ENCODE measurements at regions not wholly inside any gene's neighbourhood (a gene's known extent, or its start where the extent isn't known, plus 50 kb on each side); places are given as distances from the start of the nearest gene placed in this dataset.
A peak's percentile ranks its signal among the peaks of the same experiment; 100 is the strongest.
"Not testable (repeated sequence)": the region's sequence is repeated elsewhere in the genome, so short reads cannot be mapped to it uniquely, and the experiment has no call there.

DNA sequence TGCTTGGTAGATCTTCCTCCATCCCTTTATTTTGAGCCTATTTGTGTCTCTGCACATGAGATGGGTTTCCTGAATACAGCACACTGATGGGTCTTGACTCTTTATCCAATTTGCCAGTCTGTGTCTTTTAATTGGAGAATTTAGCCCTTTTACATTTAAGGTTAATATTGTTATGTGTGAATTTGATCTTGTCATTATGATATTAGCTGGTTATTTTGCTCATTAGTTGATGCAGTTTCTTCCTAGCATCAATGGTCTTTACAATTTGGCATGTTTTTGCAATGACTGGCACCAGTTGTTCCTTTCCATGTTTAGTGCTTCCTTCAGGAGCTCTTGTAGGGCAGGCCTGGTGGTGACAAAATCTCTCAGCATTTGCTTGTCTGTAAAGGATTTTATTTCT lies 72.4 kb downstream of the HNRNPD start:
- DNase-seq = not testable (repeated sequence)

DNA sequence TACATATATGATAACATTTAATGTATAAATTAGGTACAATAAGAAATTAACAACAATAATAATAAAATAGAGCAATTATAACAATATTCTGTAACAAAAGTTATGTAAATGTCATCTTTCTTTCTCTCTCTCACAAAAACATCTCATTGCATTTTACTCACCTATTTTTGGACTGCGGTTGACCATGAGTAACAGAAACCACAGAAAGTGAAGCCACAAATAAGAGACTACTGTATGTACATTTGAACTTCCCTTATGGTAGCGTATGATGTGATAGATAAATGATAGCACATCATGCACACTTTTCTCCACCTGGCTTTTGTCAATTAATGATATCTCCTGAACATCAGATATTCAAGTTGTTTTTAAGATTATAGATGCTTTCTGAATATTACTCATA lies 80.5 kb downstream of the HNRNPD start:
- DNase-seq = no peak

DNA sequence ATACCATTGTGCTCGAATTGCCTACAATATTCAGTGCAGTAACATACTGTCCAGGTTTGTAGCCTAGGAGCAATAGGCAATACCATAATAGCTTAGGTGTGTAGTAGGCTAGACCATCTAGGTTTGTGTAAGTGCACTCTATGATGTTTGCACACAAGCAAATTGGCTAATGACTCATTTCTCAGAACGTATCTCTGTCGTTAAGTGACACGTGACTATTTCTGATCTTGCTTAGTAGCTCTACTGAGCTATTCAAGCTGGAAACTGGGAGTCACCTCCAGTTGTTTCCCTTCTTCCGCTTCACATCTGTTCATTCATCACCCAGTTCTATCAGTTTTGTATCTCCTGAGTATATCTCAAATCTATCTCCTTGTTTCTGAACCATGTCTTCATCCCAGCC lies 86.1 kb downstream of the HNRNPD start:
- DNase-seq = no peak

DNA sequence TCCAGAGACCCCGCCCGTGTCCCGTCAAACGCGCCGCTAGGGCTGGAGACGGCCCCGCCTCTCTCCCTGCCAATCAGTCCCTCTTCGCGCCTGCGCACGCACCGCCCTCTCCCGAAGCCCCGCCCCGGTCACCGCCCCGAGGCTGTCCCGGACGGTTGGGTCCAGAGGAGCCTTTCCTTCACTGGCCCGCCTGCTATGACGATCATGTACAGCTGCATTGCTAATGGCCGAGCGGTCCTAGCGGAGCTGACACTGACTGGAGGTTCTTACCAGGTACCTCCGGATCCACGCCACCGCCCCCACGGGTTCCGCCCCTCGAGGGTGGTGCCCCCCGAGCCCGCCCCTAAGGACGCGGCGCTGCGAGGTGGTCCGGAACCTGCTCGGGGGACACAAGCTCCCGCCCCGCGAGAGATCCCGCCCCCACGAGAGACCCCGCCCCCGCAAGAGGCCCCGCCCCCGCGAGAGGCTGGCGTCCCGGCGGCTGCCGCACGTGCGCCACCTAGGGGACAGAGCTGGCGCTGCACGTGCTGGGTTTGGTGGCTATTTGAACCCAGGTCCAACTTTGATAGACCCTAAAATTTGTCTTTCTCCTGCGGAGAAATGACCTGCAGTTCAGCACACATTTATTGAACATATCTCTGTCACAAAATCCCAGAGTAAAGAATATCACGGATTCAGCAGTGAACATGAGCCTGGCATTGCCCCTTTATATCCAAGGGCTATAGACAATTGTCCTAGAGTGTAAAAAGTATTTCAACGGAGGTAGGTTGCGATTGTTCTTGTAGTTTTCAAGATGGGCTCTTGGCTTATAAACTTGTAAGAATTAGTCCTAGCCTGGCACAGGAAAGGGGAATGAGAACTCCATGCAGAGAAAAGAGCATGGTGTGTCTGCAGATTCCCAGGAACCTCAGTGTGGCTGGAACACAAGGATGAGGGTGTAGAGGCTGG lies 88.7 kb downstream of the HNRNPD start:
- DNase-seq = peak; percentile 90

DNA sequence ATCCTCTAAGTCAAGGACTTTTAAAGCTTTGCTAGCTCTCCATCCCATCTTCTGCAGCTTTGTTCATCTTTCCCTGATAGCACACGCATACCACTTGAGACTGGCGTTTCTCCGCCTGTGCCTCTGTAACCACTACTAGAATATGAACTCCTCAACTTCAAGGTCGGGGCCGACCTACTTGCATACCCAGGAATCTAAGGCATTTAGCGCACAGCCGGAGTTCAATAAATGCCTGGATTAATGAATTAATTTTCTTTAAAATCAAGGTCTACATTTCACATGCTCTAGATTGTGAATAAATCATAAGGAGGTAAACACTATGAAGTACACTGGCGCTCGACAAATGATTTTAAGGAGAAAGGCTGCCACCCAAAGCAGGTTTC lies 89.3 kb downstream of the HNRNPD start:
- peak; percentile 40 for DNase-seq

DNA sequence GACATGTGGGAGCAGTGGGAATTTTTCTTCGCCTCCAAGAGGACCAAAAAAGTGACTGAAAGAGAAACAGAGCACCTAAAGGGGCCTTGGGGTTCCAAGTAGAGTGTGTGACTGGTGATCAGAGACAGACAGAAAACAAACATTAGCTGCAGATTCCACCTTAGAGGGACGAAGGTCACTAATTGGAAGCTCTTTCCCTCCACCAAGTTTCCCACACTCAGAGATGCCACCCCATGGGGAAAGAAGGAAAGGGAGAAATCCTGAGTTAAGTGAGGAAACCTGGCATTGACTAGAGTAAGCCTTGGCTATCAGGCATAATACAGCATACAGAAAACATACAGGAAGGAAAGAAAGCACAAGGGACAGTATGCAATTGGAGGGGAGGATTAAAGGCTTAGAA lies 90.9 kb downstream of the HNRNPD start:
- no peak for DNase-seq

DNA sequence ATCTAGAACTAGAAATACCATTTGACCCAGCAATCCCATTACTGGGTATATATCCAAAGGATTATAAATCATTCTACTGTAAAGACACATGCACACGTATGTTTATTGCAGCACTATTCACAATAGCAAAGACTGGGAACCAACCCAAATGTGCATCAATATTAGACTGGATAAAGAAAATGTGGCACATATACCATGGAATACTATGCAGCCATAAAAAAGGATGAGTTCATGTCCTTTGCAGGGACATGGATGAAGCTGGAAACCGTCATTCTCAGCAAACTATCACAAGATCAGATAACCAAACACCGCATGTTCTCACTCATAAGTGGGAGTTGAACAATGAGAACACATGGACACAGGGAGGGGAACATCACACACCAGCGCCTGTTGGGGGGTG lies 94.2 kb downstream of the HNRNPD start:
- DNase-seq = not testable (repeated sequence)

DNA sequence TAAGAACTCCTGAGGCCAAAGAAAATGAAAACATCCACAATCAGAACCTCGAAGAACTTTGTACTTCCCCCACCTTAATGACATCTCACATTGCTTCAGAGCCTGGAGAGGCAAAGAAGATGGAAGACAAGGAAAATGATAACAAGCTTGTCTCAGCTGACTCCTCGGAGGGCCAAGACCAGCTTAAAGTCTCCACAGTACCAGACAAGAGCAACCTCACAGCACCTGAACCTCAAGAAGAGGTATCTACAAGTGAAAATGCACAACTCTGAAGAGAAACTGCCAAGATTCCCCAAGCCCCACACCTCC lies 97.5 kb downstream of the HNRNPD start:
- no peak for DNase-seq

DNA sequence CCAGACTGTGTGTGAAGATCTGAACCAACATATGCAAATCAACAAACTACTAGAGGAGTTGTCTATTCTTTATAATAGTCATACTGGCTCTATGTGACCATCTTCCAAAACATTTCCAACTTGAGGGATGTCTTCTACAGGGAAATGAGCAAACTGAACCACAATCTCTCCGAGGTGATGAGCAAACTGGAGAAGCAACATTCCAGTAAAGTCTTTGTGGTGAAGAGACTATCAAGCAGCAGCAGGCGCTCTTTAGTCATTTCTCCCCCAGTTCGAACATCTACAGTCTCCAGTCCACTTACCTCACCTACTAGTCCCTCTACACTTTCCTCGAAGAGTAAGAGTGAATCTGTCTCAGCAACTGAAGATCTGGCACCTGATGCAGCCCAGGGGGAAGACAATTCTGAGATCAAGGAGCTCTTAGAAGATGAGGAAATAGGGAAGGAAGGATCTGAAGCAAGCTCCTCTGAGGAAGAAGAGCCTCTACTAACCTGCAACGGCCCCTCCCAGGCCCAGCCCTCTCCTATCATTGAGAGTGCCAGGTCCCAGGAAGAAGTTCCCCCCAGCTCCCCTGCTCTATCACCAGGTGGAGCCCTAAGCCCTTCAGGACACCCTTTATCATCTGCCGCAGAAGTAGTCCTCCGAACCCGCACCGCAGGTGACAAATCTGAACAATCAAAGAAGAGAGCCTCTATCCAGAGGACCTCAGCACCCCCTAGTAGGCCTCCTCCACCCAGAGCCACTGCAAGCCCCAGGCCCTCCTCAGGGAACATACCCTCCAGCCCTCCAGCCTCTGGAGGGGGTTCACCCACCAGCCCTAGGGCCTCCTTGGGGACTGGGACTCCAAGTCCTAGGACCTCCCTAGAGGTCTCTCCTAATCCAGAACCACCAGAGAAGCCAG lies 98.1 kb downstream of the HNRNPD start:
- no peak for DNase-seq

DNA sequence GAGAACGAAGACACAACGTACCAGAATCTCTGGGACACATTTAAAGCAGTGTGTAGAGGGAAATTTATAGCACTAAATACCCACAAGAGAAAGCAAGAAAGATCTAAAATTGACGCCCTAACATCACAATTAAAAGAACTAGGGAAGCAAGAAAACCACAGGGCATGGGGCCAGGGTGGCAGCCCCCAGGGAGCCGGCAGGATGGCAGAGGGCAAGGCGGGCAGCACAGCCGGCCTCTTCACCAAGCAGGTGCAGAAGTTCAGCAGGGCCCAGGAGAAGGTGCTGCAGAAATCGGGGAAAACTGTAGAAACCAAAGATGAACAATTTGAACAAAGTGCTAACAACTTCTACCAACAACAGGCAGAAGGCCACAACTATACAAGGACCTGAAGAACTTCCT lies 99.1 kb downstream of the HNRNPD start:
- not testable (repeated sequence) for DNase-seq

DNA sequence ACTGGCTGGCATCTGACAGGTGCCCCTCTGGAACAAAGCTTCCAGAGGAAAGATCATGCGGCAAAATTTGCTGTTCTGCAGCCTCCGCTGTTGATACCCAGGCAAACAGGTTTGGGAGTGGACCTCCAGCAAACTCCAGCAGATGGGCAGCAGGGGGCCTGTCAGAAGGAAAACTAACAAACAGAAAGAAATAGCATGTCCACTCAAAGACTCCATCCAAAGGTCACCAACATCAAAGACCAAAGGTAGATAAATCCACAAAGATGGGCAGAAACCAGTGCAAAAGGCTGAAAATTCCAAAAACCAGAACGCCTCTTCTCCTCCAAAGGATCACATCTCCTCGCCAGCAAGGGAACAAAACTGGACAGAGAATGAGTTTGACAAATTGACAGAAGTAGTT lies 101.3 kb downstream of the HNRNPD start:
- DNase-seq = not testable (repeated sequence)

DNA sequence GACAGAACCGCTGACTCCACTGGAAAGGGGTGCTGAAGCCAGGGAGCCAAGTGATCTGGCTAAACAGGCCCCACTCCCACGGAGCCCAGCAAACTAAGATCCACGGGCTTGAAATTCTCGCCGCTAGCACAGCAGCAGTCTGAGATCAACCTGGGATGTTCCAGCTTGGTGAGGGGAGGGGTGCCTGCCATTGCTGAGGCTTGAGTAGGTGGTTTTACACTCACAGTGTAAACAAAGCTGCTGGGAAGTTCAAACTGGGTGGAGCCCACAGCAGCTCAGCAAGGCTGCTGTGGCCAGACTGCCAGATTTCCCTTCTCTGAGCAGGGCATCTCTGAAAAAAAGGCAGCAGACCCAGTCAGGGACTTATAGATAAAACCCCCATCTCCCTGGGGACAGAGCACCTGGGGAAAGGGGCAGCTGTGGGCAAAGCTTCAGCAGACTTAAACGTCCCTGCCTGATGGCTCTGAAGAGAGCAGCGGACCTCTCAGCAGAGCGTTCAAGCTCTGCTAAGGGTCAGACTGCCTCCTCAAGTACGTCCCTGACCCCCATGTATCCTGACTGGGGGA lies 101.8 kb downstream of the HNRNPD start:
- not testable (repeated sequence) for DNase-seq

DNA sequence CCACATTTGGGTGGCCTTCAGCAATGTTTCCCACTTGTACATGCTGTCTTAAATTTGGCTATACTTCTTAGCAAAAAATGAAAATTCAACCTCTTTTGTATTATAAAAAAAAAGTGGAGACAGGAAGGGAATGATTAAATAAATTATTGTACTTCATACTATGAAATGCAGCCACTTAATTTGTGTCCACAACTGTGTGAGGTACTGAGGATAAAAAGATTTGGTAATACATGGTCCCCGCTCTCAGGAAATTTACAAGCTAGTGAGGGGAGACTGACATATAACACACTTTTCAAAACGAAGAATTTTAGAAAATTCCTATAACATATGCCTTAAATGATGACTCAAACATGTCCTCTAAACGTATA lies 105.0 kb downstream of the HNRNPD start:
- no peak for DNase-seq

DNA sequence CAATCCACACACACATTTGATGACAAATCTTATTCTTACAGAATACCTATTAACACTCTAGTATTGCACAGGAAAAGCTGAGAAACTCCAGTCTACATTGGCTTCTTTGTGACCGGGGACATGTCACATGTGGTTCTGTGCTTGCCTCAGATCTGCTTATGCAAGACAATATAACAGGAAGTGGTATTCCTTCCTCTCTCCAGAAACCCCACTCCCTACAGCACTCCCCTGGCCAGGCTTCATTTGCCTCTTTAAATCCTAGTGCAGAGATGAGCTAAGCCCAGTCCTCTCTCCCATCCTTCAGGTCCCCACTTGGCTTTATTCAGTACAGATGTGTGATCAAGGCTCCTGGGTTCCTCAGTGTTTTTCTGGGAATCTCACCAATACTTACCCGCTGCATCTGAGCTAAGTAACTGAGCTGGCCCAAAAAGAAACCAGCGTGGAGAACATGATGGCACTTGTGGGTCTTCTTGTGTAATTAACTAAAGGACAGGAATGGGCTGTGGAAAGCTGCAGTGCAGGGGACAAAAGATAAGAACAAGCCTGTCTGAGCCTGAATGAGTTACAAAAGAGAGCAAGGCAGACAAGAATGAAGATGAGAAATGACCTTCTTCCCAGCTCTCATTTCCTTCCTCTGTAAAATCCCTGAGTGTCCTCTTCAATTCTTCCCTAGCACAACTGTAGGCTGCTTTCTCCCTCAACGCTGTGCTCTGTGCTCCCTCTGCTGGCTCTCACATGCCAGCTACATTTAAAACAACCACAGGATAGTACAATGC lies 105.6 kb downstream of the HNRNPD start:
- peak; percentile 41 for DNase-seq

DNA sequence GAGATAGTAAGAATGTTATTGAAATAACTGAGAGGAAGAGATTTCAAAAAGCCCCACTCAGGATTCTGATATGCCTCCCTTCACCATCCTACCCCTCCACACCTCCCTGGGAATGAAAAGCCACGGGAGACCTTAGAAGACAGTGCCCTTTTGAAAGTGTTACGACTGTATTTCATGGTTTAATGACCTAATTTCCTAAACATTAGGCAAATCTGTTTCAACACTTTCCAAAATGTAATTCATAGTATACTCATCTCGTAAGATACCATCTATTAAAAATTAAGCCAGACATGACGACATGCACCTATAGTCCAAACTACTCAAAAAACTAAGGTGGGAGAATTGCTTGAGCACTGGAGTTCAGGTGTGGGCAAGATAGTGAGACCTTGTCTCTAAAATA lies 106.3 kb downstream of the HNRNPD start:
- DNase-seq = no peak

DNA sequence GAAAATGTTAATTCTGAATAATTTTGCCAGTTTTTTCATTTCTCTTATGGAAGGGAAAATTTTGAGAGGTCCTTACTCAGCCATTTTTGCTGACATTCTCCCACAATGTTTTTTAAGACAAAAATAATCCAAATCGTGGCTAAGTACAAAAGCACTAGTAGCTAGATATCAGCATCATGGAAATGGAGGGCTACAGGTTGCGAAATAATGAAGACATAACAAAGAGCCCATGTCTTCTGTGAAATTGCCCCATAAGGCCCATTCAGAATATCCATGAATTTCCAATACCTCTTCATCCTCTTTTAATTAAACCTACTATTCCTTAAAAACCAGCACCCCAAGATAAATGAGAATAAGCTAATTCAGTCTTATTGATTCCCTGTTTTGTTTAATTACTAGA lies 107.4 kb downstream of the HNRNPD start:
- no peak for DNase-seq

DNA sequence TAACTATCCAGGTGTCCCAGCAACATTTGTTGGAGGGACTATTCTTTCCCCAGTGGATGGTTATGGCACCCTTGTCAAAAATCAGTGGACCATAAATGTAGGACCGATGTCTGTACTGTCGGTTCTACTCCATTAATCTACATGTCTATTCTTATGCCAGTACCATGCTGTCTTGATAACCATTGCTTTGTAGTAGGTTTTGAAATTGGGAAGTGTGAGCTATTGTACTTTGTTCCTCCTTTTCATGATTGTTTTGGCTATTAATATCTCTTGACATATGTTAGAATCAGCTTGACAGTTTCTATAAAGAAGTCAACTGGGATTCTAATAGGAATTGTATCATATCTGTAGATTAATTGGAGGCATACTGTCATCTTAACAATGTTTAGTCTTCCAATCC lies 112.7 kb downstream of the HNRNPD start:
- no peak for DNase-seq

DNA sequence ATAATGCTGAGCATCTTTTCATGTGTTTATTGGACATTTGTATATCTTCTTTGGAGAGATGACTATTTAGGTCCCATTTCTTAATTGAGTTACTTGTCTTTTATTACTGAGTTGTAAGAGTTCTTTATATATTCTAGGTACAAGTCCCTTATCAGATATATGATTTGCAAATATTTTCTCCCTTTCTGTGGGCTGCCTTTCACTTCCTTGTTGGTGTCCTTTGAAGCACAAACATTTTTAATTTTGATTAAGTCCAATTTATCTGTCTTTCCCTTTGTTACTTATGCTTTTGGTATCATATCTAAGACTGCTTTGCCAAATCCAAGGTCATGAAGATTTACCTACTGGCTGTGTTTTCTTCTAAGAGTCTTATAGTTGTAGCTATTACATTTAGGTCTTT lies 113.2 kb downstream of the HNRNPD start:
- no peak for DNase-seq

DNA sequence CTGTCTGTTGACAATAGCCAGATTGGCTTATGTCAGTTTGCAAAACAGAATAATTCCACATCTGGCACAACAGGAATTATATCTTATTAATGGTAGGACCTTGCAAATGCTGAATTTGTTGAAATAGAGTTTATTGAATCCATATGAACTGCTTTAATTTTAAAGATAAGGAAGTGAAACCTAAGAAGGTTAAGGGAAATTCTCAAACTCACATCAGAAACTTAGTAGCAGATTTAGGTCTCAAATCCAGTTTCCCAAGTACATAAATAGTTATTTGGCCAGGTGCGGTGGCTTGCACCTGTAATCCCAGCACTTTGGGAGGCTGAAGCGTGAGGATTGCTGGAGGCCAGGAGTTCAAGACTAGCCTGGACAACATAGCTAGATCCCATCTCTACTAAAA lies 117.1 kb downstream of the HNRNPD start:
- no peak for DNase-seq

DNA sequence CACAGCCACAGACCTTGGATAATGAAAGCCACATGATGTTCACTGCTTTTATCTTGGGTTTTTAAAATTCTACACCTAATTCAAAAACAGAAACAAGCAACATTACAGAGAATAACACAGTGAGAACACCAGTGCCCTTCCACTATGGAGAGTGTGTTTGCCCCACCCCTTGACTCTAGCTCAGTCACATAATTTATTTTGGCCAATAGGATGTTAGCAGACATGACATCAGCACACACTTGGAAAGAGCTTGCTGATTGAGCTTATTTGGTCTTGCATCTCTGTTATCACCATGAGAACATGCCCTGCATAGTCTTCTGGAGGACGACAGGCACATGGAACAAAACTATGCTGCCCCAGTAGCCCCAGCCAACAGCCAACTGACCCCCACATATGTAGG lies 118.1 kb downstream of the HNRNPD start:
- no peak for DNase-seq

DNA sequence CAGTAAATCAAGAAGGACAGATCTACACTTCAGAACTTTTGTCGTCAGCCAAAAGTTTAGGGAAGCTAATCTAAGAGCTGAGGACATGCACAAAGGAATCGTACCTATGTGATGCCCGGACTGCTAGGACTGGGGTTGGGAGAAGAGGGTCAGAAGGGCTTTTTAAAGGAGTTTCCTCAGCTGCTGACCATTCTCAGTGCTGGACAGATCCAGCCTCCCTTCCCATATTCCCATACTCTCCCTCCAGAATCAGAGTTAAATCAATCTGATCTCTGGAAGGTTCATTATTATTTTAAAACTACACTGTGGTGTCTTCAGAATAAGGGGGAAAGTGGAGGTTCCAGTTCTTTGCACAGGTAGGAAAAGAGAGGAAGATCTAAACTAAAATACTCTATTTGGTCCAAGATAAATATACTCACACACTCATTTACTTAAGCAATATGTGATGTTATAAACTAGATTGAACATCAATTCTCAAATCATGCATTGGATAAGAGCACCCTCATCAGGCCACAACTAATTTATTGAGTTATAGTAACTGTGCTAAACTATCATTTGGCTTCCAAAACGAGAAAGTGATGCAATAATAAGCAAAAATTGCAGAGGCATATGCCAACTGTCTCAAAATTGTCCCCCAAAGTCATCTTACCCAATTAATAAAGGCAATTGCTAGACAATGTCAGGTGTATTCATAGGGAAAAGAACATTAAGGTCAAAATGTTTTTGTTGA lies 124.7 kb downstream of the HNRNPD start:
- no peak for DNase-seq

DNA sequence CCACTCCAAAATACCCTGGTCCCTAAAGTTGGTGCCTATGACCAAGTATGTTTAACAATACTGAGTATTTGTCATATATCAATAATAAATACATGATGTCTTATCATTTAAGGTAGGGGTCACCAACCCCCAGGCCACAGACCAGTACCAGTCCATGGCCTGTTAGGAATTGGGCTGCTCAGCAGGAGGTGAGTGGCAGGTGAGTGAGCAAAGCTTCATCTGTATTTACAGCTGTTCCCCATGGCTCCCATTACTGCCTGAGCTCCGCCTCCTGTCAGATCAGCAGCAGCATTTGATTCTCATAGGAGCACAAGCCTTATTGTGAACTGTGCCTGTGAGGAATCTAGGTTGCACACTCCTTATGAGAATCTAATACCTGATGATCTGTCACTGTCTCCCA lies 126.2 kb downstream of the HNRNPD start:
- DNase-seq = no peak
